ENCODE measurements at regions not wholly inside any gene's neighbourhood (a gene's known extent, or its start where the extent isn't known, plus 50 kb on each side); places are given as distances from the start of the nearest gene placed in this dataset.

- no peak overlapping the region for H3K27ac Mint-ChIP-seq
- H3K4me3 Mint-ChIP-seq = no peak overlapping the region
- H3K9me3 Mint-ChIP-seq = peaks cover 8% of the 10 kb centered on the region
- no peaks in the 10 kb centered on the region for H3K4me1 Mint-ChIP-seq
- ATAC-seq (replicated peaks) = no peak
- no peaks in the 10 kb centered on the region for H3K36me3 Mint-ChIP-seq (ENCODE audit: low read depth)
- H3K27me3 Mint-ChIP-seq = no peaks in the 10 kb centered on the region
Measured at GRCh38 chrX:122770581-122770980, 413.5 kb upstream of the GRIA3 start.

DNA sequence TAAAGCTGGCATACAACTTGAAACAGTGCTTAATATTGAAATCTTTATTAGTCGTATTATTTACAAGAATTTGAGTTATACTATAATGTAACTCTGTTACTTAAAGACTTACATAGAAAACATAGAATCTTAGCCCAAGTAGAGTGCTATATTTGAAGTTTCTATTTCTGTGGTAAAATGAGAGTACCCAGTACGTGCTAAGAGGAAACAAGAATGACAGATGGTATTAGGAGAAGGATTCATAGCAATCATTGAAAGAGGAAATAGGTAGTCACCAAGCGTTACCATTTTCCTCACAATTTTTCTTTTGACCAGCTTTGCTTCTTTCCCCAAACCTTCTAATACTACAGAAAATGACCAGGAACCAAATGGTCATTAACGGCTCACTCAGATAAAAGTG lies 412.1 kb upstream of the GRIA3 start:
- H3K4me3 Mint-ChIP-seq = no peak overlapping the region
- H3K9me3 Mint-ChIP-seq = peaks cover 4% of the 10 kb centered on the region
- no peak for ATAC-seq (replicated peaks)
- H3K36me3 Mint-ChIP-seq (ENCODE audit: low read depth) = no peaks in the 10 kb centered on the region
- H3K27ac Mint-ChIP-seq = no peak overlapping the region
- H3K27me3 Mint-ChIP-seq = no peaks in the 10 kb centered on the region
- no peaks in the 10 kb centered on the region for H3K4me1 Mint-ChIP-seq

DNA sequence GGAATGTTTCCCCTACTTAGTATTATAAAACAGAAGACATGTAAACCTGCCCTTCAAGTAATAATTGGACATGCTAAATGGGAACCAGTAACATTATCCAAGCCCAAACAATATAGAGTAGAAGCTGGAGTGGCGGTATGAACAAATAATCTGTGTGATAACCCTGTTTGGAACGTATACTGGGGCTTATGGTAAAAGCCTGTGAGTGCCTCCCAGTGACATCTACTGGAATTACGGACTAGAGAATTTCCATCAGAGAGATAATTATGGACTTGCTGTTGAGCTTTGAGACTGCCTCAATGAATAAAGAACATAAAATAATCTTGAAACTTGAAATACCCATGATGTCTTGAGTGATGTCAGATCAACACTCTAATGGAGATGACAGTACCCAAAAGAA lies 406.3 kb upstream of the GRIA3 start:
- no peak for ATAC-seq (replicated peaks)
- Mint-ChIP-seq H3K9me3 (no peaks in the 10 kb centered on the region), H3K4me3 (no peak overlapping the region)

DNA sequence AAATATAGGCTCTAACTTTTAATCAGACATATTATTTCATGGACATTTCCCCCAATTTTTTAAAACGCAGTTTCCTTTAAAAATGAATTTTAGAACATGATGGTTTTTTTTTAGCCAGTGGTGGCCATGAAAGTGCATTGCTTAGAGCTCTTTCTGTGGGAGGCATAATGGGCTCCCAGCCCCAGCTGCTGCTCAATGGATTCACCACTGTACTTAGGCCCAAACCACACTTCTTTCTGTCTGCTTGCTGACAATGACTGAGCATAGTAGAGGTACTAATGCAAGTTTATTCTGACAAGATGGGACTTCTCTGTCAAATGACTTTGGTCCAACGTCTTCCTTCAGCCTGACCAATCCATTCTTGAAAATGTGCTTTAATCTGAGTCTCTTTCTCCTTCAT lies 400.2 kb upstream of the GRIA3 start:
- H3K4me1 Mint-ChIP-seq = no peaks in the 10 kb centered on the region
- H3K27ac Mint-ChIP-seq = no peak overlapping the region
- H3K4me3 Mint-ChIP-seq = no peak overlapping the region
- no peaks in the 10 kb centered on the region for H3K27me3 Mint-ChIP-seq
- H3K9me3 Mint-ChIP-seq = no peaks in the 10 kb centered on the region
- ATAC-seq (replicated peaks) = no peak
- no peaks in the 10 kb centered on the region for H3K36me3 Mint-ChIP-seq (ENCODE audit: low read depth)

More for the DNA sequence above, 406.3 kb upstream of the GRIA3 start:
- Mint-ChIP-seq H3K27me3 (no peaks in the 10 kb centered on the region), H3K27ac (no peak overlapping the region), H3K36me3 (ENCODE audit: low read depth) (no peaks in the 10 kb centered on the region), H3K4me1 (no peaks in the 10 kb centered on the region)

DNA sequence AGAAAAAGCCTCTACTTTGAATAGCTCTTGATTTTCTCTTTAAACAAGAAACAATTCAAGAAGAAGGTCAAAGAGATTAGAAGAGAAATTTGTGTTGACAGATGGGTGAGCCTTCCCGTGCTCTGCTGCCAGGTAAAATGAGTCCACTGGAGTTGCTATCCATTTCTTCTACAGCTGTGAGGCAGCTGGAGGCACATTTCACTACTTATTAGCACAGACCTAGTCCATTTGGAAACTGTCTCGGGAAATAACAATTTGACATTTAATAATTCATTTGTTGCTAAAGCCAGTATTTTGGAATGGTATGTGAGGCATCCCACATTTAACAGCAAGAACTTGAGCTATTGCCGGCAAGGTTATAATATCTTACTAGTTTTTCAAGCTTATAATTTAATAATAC lies 396.8 kb upstream of the GRIA3 start:
- Mint-ChIP-seq H3K27ac (no peak overlapping the region), H3K4me3 (no peak overlapping the region), H3K9me3 (no peaks in the 10 kb centered on the region), H3K27me3 (no peaks in the 10 kb centered on the region), H3K4me1 (no peaks in the 10 kb centered on the region), H3K36me3 (ENCODE audit: low read depth) (no peaks in the 10 kb centered on the region)
- ATAC-seq (replicated peaks) = no peak

GRCh38 chrX:122788216-122788615 lies 395.9 kb upstream of the GRIA3 start:
- no peaks in the 10 kb centered on the region for H3K27me3 Mint-ChIP-seq
- H3K27ac Mint-ChIP-seq = no peak overlapping the region

GRCh38 chrX:122790376-122791095 lies 393.5 kb upstream of the GRIA3 start:
- Mint-ChIP-seq H3K4me3 (no peak overlapping the region), H3K36me3 (ENCODE audit: low read depth) (no peaks in the 10 kb centered on the region), H3K4me1 (no peaks in the 10 kb centered on the region), H3K27ac (no peak overlapping the region), H3K27me3 (no peaks in the 10 kb centered on the region), H3K9me3 (no peaks in the 10 kb centered on the region)
- no peak for ATAC-seq (replicated peaks)

More at GRCh38 chrX:122788216-122788615, 395.9 kb upstream of the GRIA3 start:
- Mint-ChIP-seq H3K4me3 (no peak overlapping the region), H3K4me1 (no peaks in the 10 kb centered on the region), H3K9me3 (no peaks in the 10 kb centered on the region), H3K36me3 (ENCODE audit: low read depth) (no peaks in the 10 kb centered on the region)
- ATAC-seq (replicated peaks) = no peak

- no peak for ATAC-seq (replicated peaks)
- no peaks in the 10 kb centered on the region for H3K4me1 Mint-ChIP-seq
- no peaks in the 10 kb centered on the region for H3K36me3 Mint-ChIP-seq (ENCODE audit: low read depth)
- H3K27ac Mint-ChIP-seq = no peak overlapping the region
- H3K4me3 Mint-ChIP-seq = no peak overlapping the region
- H3K9me3 Mint-ChIP-seq = peaks cover 4% of the 10 kb centered on the region
- no peaks in the 10 kb centered on the region for H3K27me3 Mint-ChIP-seq
Measured at GRCh38 chrX:122813876-122814275, 370.2 kb upstream of the GRIA3 start.

DNA sequence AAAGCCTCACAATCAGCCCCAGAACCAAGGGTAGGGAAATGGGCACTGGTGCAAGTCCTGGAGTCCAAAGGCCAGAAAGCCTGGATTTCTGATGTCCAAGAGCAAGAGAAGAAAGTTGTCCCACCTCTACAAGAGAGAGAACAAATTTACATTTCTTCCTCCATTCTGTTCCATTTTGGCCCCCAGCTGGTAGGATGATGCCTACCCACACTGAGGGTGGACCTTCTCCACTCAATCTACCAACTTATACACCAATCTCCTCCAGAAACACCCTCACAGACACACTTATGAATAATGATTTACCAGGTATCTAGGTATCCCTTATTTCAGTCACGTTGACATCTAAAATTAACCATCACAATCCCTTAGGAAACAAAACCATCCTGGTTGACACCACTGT lies 367.8 kb upstream of the GRIA3 start:
- no peaks in the 10 kb centered on the region for H3K27me3 Mint-ChIP-seq
- peak; percentile 40 for ATAC-seq (replicated peaks)
- H3K4me1 Mint-ChIP-seq = no peaks in the 10 kb centered on the region
- H3K4me3 Mint-ChIP-seq = no peak overlapping the region
- H3K27ac Mint-ChIP-seq = no peak overlapping the region
- H3K36me3 Mint-ChIP-seq (ENCODE audit: low read depth) = no peaks in the 10 kb centered on the region
- H3K9me3 Mint-ChIP-seq = peaks cover 10% of the 10 kb centered on the region

DNA sequence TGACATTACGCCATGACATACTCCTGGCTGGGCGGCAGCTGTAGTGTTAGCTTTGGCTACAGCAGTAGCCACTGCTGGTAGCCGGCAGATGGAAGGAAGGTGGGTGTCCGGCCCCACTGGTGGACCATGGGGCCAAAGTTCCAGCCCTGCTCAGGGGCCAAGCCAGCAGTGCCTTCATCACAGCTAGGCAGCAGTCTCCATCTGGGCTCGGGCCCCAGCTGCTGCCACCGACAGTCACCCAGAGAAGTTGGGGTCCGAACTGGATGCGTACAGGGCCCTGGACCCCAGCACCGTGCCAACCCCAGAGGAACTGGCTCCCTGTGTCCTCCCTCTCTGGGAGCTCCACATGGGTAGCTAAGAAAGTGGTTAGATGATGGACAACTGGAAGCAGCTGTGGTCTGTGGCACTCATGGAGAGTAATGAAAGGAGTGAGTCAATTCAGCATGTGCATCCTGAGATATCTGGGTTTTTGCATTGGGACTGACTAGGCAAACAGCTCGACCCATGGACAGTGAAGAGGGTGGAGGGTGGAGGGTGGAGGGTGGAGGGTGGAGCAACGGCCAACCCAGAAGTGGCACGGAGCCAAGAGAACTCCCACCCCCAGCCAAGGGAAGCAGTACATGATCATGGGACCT lies 366.6 kb upstream of the GRIA3 start:
- no peaks in the 10 kb centered on the region for H3K27me3 Mint-ChIP-seq
- no peaks in the 10 kb centered on the region for H3K36me3 Mint-ChIP-seq (ENCODE audit: low read depth)
- ATAC-seq (replicated peaks) = no peak
- peaks cover 10% of the 10 kb centered on the region for H3K9me3 Mint-ChIP-seq
- no peaks in the 10 kb centered on the region for H3K4me1 Mint-ChIP-seq
- no peak overlapping the region for H3K4me3 Mint-ChIP-seq
- H3K27ac Mint-ChIP-seq = no peak overlapping the region

DNA sequence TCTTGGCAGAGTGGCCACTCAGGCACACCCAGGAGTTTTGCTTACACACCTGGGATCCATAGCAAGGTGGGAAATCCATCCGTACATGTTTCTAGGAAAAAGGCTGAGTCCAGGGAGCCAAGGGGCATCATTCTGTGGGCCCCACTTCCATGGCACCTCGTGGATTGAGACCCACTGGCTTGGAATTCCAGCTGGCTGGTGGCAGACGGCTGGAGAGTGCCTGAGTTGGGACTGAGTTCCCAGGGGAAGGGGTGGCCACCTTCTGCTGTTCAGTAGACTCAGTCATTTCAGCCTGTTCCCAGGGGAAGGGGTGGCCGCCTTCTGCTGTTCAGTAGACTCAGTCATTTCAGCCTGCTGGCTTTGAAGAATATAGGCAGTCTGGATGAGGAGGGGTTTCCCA lies 366.0 kb upstream of the GRIA3 start:
- H3K9me3 Mint-ChIP-seq = peaks cover 10% of the 10 kb centered on the region
- no peaks in the 10 kb centered on the region for H3K4me1 Mint-ChIP-seq

DNA sequence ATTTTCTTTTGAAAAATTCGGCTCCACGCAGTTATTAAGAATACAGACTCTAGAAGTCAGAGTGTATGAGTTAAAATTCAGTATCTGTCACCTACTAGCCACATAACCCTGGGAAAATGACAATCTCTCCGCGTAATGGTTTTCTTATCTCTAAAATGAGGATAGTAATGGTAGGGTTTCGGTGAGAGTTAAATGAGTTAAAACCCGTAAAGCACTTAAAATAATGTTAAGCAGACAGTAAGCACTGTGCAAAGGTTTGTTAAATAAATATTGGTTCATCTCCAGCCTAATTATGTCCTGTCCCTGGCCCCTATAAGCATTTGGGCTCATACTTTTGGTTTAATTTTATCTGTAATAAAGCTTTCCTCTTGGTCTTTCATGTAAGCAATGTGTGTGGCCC lies 350.8 kb upstream of the GRIA3 start:
- Mint-ChIP-seq H3K36me3 (ENCODE audit: low read depth) (no peaks in the 10 kb centered on the region), H3K4me3 (no peak overlapping the region), H3K9me3 (peaks cover 6% of the 10 kb centered on the region), H3K27ac (no peak overlapping the region), H3K4me1 (no peaks in the 10 kb centered on the region), H3K27me3 (no peaks in the 10 kb centered on the region)
- no peak for ATAC-seq (replicated peaks)

More for the DNA sequence above, 366.0 kb upstream of the GRIA3 start:
- Mint-ChIP-seq H3K4me3 (no peak overlapping the region), H3K27ac (no peak overlapping the region), H3K36me3 (ENCODE audit: low read depth) (no peaks in the 10 kb centered on the region), H3K27me3 (no peaks in the 10 kb centered on the region)
- no peak for ATAC-seq (replicated peaks)

DNA sequence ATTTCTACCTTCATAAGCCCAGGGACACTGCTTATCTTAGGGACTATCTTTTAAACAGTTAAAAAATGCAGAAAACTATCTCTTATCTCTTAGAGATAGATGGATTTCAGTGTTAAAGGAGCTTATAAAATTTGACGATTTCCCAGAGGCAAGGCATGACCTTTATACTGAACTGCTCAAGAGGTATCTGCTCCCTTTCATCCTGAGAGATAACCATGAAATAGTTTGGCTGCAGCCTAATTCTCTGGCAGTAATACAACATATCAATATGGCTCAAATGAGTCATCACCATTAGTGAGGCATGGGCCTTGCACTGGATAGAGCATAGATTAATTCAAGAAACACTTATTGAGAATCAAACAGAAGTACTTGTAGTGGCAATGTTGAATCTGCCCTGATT lies 348.2 kb upstream of the GRIA3 start:
- H3K36me3 Mint-ChIP-seq (ENCODE audit: low read depth) = no peaks in the 10 kb centered on the region
- H3K4me1 Mint-ChIP-seq = no peaks in the 10 kb centered on the region
- no peaks in the 10 kb centered on the region for H3K27me3 Mint-ChIP-seq
- no peak for ATAC-seq (replicated peaks)
- H3K4me3 Mint-ChIP-seq = no peak overlapping the region
- H3K27ac Mint-ChIP-seq = no peak overlapping the region
- H3K9me3 Mint-ChIP-seq = peaks cover 6% of the 10 kb centered on the region

GRCh38 chrX:122850326-122850725 lies 333.8 kb upstream of the GRIA3 start:
- H3K27me3 Mint-ChIP-seq = no peaks in the 10 kb centered on the region
- H3K9me3 Mint-ChIP-seq = no peaks in the 10 kb centered on the region
- H3K4me3 Mint-ChIP-seq = no peak overlapping the region
- no peaks in the 10 kb centered on the region for H3K4me1 Mint-ChIP-seq
- no peak overlapping the region for H3K27ac Mint-ChIP-seq
- H3K36me3 Mint-ChIP-seq (ENCODE audit: low read depth) = no peaks in the 10 kb centered on the region
- ATAC-seq (replicated peaks) = no peak

DNA sequence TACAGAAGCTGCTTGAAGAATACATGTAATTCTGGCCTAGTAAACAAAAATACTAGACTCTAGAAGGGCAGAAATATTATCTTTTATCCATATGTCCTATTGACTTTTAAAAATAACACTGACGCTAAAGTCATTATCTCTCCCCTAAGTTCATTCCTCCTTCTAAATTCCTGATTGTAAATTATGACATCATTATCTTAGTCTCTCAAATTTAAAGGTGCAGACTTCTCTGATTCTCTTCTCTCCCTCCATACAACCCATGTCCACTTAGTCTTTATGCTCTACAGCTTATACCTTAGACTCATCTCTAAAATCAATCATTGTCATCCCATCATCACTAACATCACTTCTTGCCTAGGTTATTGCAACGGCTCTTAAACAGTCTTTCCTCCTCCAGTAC lies 327.9 kb upstream of the GRIA3 start:
- H3K4me3 Mint-ChIP-seq = no peak overlapping the region

More for the DNA sequence above, 327.9 kb upstream of the GRIA3 start:
- no peaks in the 10 kb centered on the region for H3K27me3 Mint-ChIP-seq
- H3K9me3 Mint-ChIP-seq = no peaks in the 10 kb centered on the region
- H3K27ac Mint-ChIP-seq = no peak overlapping the region
- no peaks in the 10 kb centered on the region for H3K4me1 Mint-ChIP-seq
- H3K36me3 Mint-ChIP-seq (ENCODE audit: low read depth) = no peaks in the 10 kb centered on the region
- ATAC-seq (replicated peaks) = no peak
